HepG2 (cell line): ENCODE measurements at regions not wholly inside any gene's neighbourhood (a gene's known extent, or its start where the extent isn't known, plus 50 kb on each side); places are given as distances from the start of the nearest gene placed in this dataset.

Source experiments
- ATAC-seq: fragments of 200-7000 bp; cut with Tn5 transposase; 3 replicates; pipeline ENCODE4 v1.9.1; 2020; ENCODE audit warnings: mild to moderate bottlenecking, moderate library complexity
- BruUV-seq: library from RNA; stranded (reverse); fragments of 400-500 nt; replicated peaks from 2 replicates; lab custom pipeline; 2021; lab: Mats Ljungman, UMichigan
- CTCF ChIA-PET: fragments of 300-600 bp; formaldehyde crosslinking; extraction: SDS; loops from one replicate; lab custom pipeline; 2021; ENCODE audit warnings: low total read pairs, inconsistent platforms, low intra/inter-chr PET ratio; lab: Yijun Ruan, JAX
- POLR2A ChIA-PET: fragments of 350-600 bp; sonication (Branson Sonifier 250); formaldehyde crosslinking; loops from one replicate; lab custom pipeline; 2020; ENCODE audit warnings: antibody characterized with exemption, inconsistent platforms; lab: Yijun Ruan, JAX
- DNase-seq: peaks from one replicate; pipeline ENCODE4 v3.0.0-alpha.2; 2015; ENCODE audit warnings: low spot score
- FAIRE-seq: peaks from 3 replicates; lab custom pipeline; 2011; peaks lifted over from hg19 to GRCh38; lab: Jason Lieb, UNC
- H2AFZ ChIP-seq: one replicate; pipeline ENCODE4 v1.6.1; 2011; ENCODE audit warnings: low read length, inconsistent platforms
- H3K27ac ChIP-seq: fragments of 300-600 bp; 3 replicates; pipeline ENCODE4 v1.8.0; 2011; ENCODE audit warnings: mixed run types, mild to moderate bottlenecking, mixed read lengths, low read length, inconsistent platforms; ENCODE audit not compliant: insufficient read depth; ENCODE audit errors: extremely low read length
- H3K27me3 ChIP-seq, 2 experiments: fragments of 200-600 bp in 1 of 2; 2 replicates in 1 of 2; 3 replicates in 1 of 2; pipeline versions ENCODE4 v1.6.0 to v1.8.0; 2011; ENCODE audit warnings: low read length in 2 of 2, mild to moderate bottlenecking in 2 of 2, moderate library complexity in 2 of 2, inconsistent platforms in 1 of 2; ENCODE audit not compliant: insufficient read depth in 2 of 2, control insufficient read depth in 1 of 2
- H3K36me3 ChIP-seq, 2 experiments: fragments of 200-600 bp in 1 of 2; replicated peaks in 1 of 2; 2 replicates in 1 of 2; 3 replicates in 1 of 2; pipeline versions ENCODE4 v1.5.1 to v1.8.0; 2011; ENCODE audit warnings: low read length in 2 of 2, inconsistent platforms in 1 of 2; ENCODE audit not compliant: insufficient read depth in 2 of 2, control insufficient read depth in 1 of 2
- H3K4me1 ChIP-seq: 2 replicates; pipeline ENCODE4 v1.5.1; 2012; ENCODE audit warnings: low read length, inconsistent platforms; ENCODE audit not compliant: insufficient read depth
- H3K4me2 ChIP-seq: 2 replicates; pipeline ENCODE4 v1.6.0; 2011; ENCODE audit warnings: low read depth, low read length, inconsistent platforms
- H3K4me3 ChIP-seq, 3 experiments: fragments of 200-600 bp in 1 of 3; sonication (generic), shearing (Covaris generic) in 1 of 3; replicated peaks in 1 of 3; 2 replicates each; pipeline ENCODE4 v1.5.1; 2011 to 2016; ENCODE audit warnings: low read length in 3 of 3, inconsistent platforms in 2 of 3, low read depth in 2 of 3, mild to moderate bottlenecking in 2 of 3, control low read depth in 1 of 3, mixed read lengths in 1 of 3; ENCODE audit not compliant: insufficient read depth in 1 of 3
- H3K79me2 ChIP-seq: one replicate; pipeline ENCODE4 v1.6.1; 2011; ENCODE audit warnings: low read length, inconsistent platforms; ENCODE audit not compliant: insufficient read depth
- H3K9ac ChIP-seq: 2 replicates; pipeline ENCODE4 v1.6.0; 2011; ENCODE audit warnings: mild to moderate bottlenecking, low read depth, low read length, inconsistent platforms; ENCODE audit not compliant: insufficient read depth
- H3K9me3 ChIP-seq: 2 replicates; pipeline ENCODE4 v1.5.1; 2012; ENCODE audit warnings: mild to moderate bottlenecking, low read length
- H4K20me1 ChIP-seq: 2 replicates; pipeline ENCODE4 v1.6.0; 2011; ENCODE audit warnings: inconsistent platforms, mild to moderate bottlenecking, low read length, moderate library complexity; ENCODE audit not compliant: insufficient read depth
- FOXC1 ChIP-seq: sonication (generic); formaldehyde crosslinking; IDR thresholded peaks from 2 replicates; pipeline ENCODE4 v1.8.0; 2022; ENCODE audit warnings: mild to moderate bottlenecking, missing genetic modification reagents, borderline replicate concordance
- MYC ChIP-seq: sonication (generic); formaldehyde crosslinking; IDR thresholded peaks from 2 replicates; pipeline ENCODE4 v1.9.0; 2021; ENCODE audit warnings: missing genetic modification reagents, borderline replicate concordance
- MYNN ChIP-seq: sonication (generic); formaldehyde crosslinking; IDR thresholded peaks from 2 replicates; pipeline ENCODE4 v1.4.0; 2020; ENCODE audit warnings: mild to moderate bottlenecking, low read depth, missing genetic modification reagents
- SKI ChIP-seq: fragments of 450-650 bp; IDR thresholded peaks from one replicate; pipeline ENCODE4 v1.6.1; 2018; ENCODE audit warnings: mild to moderate bottlenecking; ENCODE audit not compliant: partially characterized antibody
- WGBS: methylation state at CpG from one replicate; pipeline ENCODE4 v1.1.6; 2017; ENCODE audit warnings: low lambda C conversion rate; 5-methylcytosine and 5-hydroxymethylcytosine counted together
- in situ Hi-C: cut with HindIII; loops from 2 replicates; pipeline ENCODE4 v1.10.0; 2017; ENCODE audit warnings: low pct_unique_long_range_greater_than_20kb; ENCODE audit not compliant: extremely low pct_ligation_motif_present
- intact Hi-C: fragments of 100-400 bp; cut with micrococcal nuclease; formaldehyde crosslinking; loops from one replicate; pipeline ENCODE4 v1.10.0; 2022; ENCODE audit not compliant: unreplicated experiment

- 24% methylated on average over 9 of the region's 9 CpGs for WGBS
- Histone ChIP-seq H3K9me3 (no peaks in the 10 kb centered on the region), H3K27me3 (peaks cover 0 to 14% of the 10 kb centered on the region in 2 experiments; a peak in 3 of 5 replicates), H3K27ac (no peak overlapping the region), H3K36me3 (no peaks in the 10 kb centered on the region), H3K79me2 (no peaks in the 10 kb centered on the region), H3K9ac (no peak overlapping the region), H4K20me1 (no peaks in the 10 kb centered on the region), H2AFZ (no peak overlapping the region), H3K4me1 (no peaks in the 10 kb centered on the region), H3K4me2 (no peak overlapping the region), H3K4me3 (no peak overlapping the region)
- CTCF ChIA-PET = no interaction called here
- DNase-seq (no peak), FAIRE-seq (no peak), ATAC-seq (no peak)
- no TSS peak for BruUV-seq
- in situ Hi-C loops (no loop called here), intact Hi-C loops (no loop called here)
- POLR2A ChIA-PET = no interaction called here
- no peak for TF ChIP-seq FOXC1
- TF ChIP-seq MYNN (CRISPR knock-in tag) = no peak
- TF ChIP-seq MYC (CRISPR knock-in tag) = no peak
Measured at GRCh38 chr19:30202060-30202600, 170.1 kb upstream of the ZNF536 start.

DNA sequence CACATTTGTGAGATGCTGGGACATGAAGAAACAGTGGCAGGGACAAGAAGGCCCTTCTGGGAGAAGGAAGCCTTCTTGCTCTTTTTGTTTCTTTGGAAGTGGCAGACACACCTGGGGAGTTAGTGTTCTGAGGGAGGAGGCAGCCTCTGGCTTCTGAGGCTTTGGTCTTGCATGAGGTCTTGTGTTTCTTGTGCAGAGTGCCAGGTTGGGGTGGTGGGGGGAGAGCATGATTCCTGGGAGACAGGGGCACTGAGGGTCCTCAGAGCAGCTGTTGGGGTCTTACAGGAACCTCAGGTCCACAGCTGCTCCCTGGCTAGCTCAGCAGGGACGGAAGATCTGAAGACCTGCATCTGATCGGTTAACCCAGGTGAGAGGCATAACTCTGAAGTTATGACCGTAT is 167.5 kb upstream of the ZNF536 start:
- no peak overlapping the region for H3K27ac ChIP-seq
- no peaks in the 10 kb centered on the region for H4K20me1 ChIP-seq
- intact Hi-C loops (no loop called here), in situ Hi-C loops (no loop called here)
- 100% methylated on average over 3 of the region's 3 CpGs for WGBS
- no peak for TF ChIP-seq SKI
- H3K27me3 ChIP-seq = peaks cover 5 to 34% of the 10 kb centered on the region in 2 experiments
- H3K4me2 ChIP-seq = no peak overlapping the region
- no TSS peak for BruUV-seq
- no peak overlapping the region for H3K4me3 ChIP-seq
- no peak overlapping the region for H2AFZ ChIP-seq
- no peaks in the 10 kb centered on the region for H3K9me3 ChIP-seq
- H3K36me3 ChIP-seq = no peaks in the 10 kb centered on the region
- no peak for FAIRE-seq
- DNase-seq = no peak
- ATAC-seq = no peak
- H3K79me2 ChIP-seq = no peaks in the 10 kb centered on the region
- no peak overlapping the region for H3K9ac ChIP-seq
- POLR2A ChIA-PET = no interaction called here
- CTCF ChIA-PET = no interaction called here
- H3K4me1 ChIP-seq = no peaks in the 10 kb centered on the region
